Fibroblast of lung (primary cell): ENCODE measurements at regions not wholly inside any gene's neighbourhood (a gene's known extent, or its start where the extent isn't known, plus 50 kb on each side); places are given as distances from the start of the nearest gene placed in this dataset.

Experiments
- DNase-seq, 2 donors: peaks; one replicate each; pipeline versions ENCODE4 v3.0.0 to v3.0.0-alpha.2; 2010; ENCODE audit warnings: low read depth in 2 of 2
- H2AFZ ChIP-seq: 2 replicates; pipeline ENCODE4 v1.5.1; 2012; ENCODE audit warnings: low read length, control low read depth, inconsistent platforms
- H3K27ac ChIP-seq: 2 replicates; pipeline ENCODE4 v1.5.1; 2011; ENCODE audit warnings: low read length, control low read depth; ENCODE audit not compliant: insufficient read depth
- H3K27me3 ChIP-seq: 2 replicates; pipeline ENCODE4 v1.5.1; 2011; ENCODE audit warnings: mild to moderate bottlenecking, low read length; ENCODE audit not compliant: control insufficient read depth, insufficient read depth
- H3K36me3 ChIP-seq: 2 replicates; pipeline ENCODE4 v1.5.1; 2011; ENCODE audit warnings: low read length; ENCODE audit not compliant: control insufficient read depth, insufficient read depth
- H3K4me1 ChIP-seq: 2 replicates; pipeline ENCODE4 v1.5.1; 2011; ENCODE audit warnings: low read length; ENCODE audit not compliant: control insufficient read depth, insufficient read depth; ENCODE audit errors: extremely low read depth
- H3K4me2 ChIP-seq: 2 replicates; pipeline ENCODE4 v1.5.1; 2011; ENCODE audit warnings: low read length, control low read depth; ENCODE audit not compliant: insufficient read depth; ENCODE audit errors: extremely low read depth
- H3K4me3 ChIP-seq, 4 experiments: fragments of 200-600 bp in 1 of 4; sonication (generic) in 1 of 4; replicated peaks in 1 of 4; 2 replicates each; pipeline ENCODE4 v1.5.1; 2011 to 2016; ENCODE audit warnings: low read length in 4 of 4, low read depth in 3 of 4, mild to moderate bottlenecking in 3 of 4, control low read depth in 2 of 4, inconsistent platforms in 1 of 4, mixed read lengths in 1 of 4; ENCODE audit not compliant: insufficient read depth in 1 of 4; ENCODE audit errors: control extremely low read depth in 1 of 4
- H3K79me2 ChIP-seq: 2 replicates; pipeline ENCODE4 v1.5.1; 2012; ENCODE audit warnings: mild to moderate bottlenecking, low read length, inconsistent platforms; ENCODE audit not compliant: control insufficient read depth, insufficient read depth
- H3K9ac ChIP-seq: 2 replicates; pipeline ENCODE4 v1.5.1; 2011; ENCODE audit warnings: mild to moderate bottlenecking, low read length, control low read depth; ENCODE audit not compliant: insufficient read depth
- H3K9me3 ChIP-seq: 2 replicates; pipeline ENCODE4 v1.5.1; 2012; ENCODE audit warnings: low read depth, low read length; ENCODE audit not compliant: control insufficient read depth, insufficient read depth
- H4K20me1 ChIP-seq: 2 replicates; pipeline ENCODE4 v1.5.1; 2011; ENCODE audit warnings: low read length; ENCODE audit not compliant: control insufficient read depth, insufficient read depth; ENCODE audit errors: extremely low read depth
- CTCF ChIP-seq, 2 donors: IDR thresholded peaks in 1 of 2; conservative IDR thresholded peaks in 1 of 2; 1 replicate in 1 of 2; 2 replicates in 1 of 2; pipeline ENCODE4 v1.5.1; 2011 to 2012; ENCODE audit warnings: low read length in 2 of 2, control low read depth in 1 of 2, inconsistent platforms in 1 of 2, low read depth in 1 of 2, mild to moderate bottlenecking in 1 of 2
- EZH2 ChIP-seq: IDR thresholded peaks from 2 replicates; pipeline ENCODE4 v1.5.1; 2012; ENCODE audit warnings: low read length, control low read depth, mild to moderate bottlenecking; ENCODE audit errors: missing control alignments

DNA sequence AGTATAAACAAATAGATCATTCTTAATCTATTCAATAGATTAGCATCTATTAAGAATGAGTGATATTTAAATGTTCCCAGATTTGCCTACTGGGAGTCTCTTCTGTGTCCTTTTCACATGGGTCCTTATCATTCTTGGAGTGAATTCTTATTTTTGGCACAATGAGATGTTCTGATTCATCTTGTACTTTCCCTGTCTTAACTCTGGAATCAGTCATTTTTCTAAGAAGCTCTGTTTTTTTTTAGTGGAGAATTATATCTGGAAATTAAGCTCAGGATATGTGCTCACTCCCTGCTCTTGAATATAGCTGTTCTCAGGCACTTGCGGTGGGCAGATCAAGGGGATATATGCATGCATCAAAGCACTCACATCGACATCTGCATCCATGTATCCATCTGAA, 625.3 kb upstream of the HS3ST1 start:
- no peaks in the 10 kb centered on the region for H3K79me2 ChIP-seq
- no peak overlapping the region for H3K4me3 ChIP-seq
- H3K9me3 ChIP-seq = no peaks in the 10 kb centered on the region
- no peak overlapping the region for H3K9ac ChIP-seq
- H3K4me2 ChIP-seq = no peak overlapping the region
- no peaks in the 10 kb centered on the region for H3K27me3 ChIP-seq
- DNase-seq = no peak
- H3K36me3 ChIP-seq = no peaks in the 10 kb centered on the region
- TF ChIP-seq CTCF (conservative IDR thresholded peaks at IDR 0.05 in 1 of 2, IDR thresholded peaks at IDR 0.05 in 1 of 2; ENCODE audit: low read depth in 1 of 2, low read length in 2 of 2) (no peak), EZH2 (no peak)
- no peak overlapping the region for H3K27ac ChIP-seq
- H4K20me1 ChIP-seq = no peaks in the 10 kb centered on the region
- H3K4me1 ChIP-seq = no peaks in the 10 kb centered on the region
- no peak overlapping the region for H2AFZ ChIP-seq

DNA sequence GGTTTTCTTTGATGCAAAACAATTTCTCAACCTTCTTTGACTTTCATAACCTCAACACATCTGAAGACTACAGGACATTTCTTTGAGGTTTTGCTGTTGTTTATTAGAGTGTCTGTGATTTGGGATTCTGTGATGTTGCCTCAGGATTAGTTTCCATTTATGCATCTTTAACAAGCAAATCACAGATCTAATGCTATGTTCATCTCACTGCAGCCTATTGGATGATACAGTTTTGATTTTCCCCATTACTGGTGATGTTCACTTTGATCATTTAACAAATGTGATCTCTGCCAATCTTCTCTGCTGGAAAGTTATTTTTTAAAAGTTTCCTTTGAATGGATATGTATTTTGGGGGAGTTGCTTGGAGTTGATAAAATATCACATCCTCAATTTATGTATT, 624.9 kb upstream of the HS3ST1 start:
- H3K4me3 ChIP-seq = no peak overlapping the region
- no peaks in the 10 kb centered on the region for H3K79me2 ChIP-seq
- no peaks in the 10 kb centered on the region for H3K36me3 ChIP-seq
- H3K27ac ChIP-seq = no peak overlapping the region
- H2AFZ ChIP-seq = no peak overlapping the region
- no peaks in the 10 kb centered on the region for H3K9me3 ChIP-seq
- H4K20me1 ChIP-seq = no peaks in the 10 kb centered on the region
- no peak for DNase-seq
- no peaks in the 10 kb centered on the region for H3K4me1 ChIP-seq
- H3K27me3 ChIP-seq = no peaks in the 10 kb centered on the region
- no peak for TF ChIP-seq CTCF (conservative IDR thresholded peaks at IDR 0.05 in 1 of 2, IDR thresholded peaks at IDR 0.05 in 1 of 2; ENCODE audit: low read depth in 1 of 2, low read length in 2 of 2)
- TF ChIP-seq EZH2 = no peak
- no peak overlapping the region for H3K4me2 ChIP-seq
- H3K9ac ChIP-seq = no peak overlapping the region

DNA sequence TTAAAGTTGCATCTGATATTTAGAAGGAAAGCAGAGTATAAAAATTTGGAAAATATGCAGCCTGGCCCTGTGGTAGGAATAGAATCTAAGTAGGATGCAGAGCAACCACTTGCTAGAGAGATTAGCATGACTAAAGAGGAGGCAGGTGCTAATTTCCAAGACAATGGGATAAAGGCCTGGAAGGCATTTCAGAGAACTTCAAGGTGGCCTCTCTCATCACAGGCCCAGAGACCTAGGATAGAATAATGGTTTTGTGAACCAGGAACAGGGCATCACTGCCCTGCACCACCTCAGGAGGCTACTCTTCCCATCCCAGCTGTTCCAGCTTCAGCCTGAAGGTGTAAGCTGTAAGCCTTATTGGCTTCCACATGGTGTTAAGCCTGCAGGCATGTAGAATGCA, 621.7 kb upstream of the HS3ST1 start:
- Histone ChIP-seq H4K20me1 (no peaks in the 10 kb centered on the region), H3K27me3 (no peaks in the 10 kb centered on the region), H3K79me2 (no peaks in the 10 kb centered on the region), H3K4me3 (no peak overlapping the region), H3K27ac (no peak overlapping the region), H3K4me1 (no peaks in the 10 kb centered on the region), H2AFZ (no peak overlapping the region), H3K9me3 (no peaks in the 10 kb centered on the region), H3K4me2 (no peak overlapping the region), H3K36me3 (no peaks in the 10 kb centered on the region), H3K9ac (no peak overlapping the region)
- no peak for DNase-seq
- TF ChIP-seq EZH2 = no peak
- TF ChIP-seq CTCF (conservative IDR thresholded peaks at IDR 0.05 in 1 of 2, IDR thresholded peaks at IDR 0.05 in 1 of 2; ENCODE audit: low read depth in 1 of 2, low read length in 2 of 2) = no peak
